IMR-90 (cell line): ENCODE measurements at regions not wholly inside any gene's neighbourhood (a gene's known extent, or its start where the extent isn't known, plus 50 kb on each side); places are given as distances from the start of the nearest gene placed in this dataset.

Experiments used
- ATAC-seq: fragments of 200-7000 bp; cut with Tn5 transposase; 2 replicates; pipeline ENCODE4 v1.9.1; 2020; ENCODE audit warnings: low read depth, mild to moderate bottlenecking, moderate library complexity
- BruUV-seq: library from RNA; stranded (reverse); fragments of 400-500 nt; replicated peaks from 2 replicates; lab custom pipeline; 2021; lab: Mats Ljungman, UMichigan
- CTCF ChIA-PET: fragments of 300-600 bp; formaldehyde crosslinking; extraction: SDS; loops from one replicate; lab custom pipeline; 2021; ENCODE audit warnings: antibody characterized with exemption; lab: Yijun Ruan, JAX
- POLR2A ChIA-PET: fragments of 300-600 bp; sonication (Branson Sonifier 250); formaldehyde crosslinking; loops from one replicate; lab custom pipeline; 2022; ENCODE audit warnings: antibody characterized with exemption; ENCODE audit not compliant: unreplicated experiment; lab: Charles Lee
- DNase-seq: peaks from one replicate; pipeline ENCODE4 v3.0.0; 2013
- H2AFZ ChIP-seq: replicated peaks from 2 replicates; pipeline ENCODE3; 2013; ENCODE audit warnings: low read length, mild to moderate bottlenecking; ENCODE audit not compliant: poor library complexity
- H2AK5ac ChIP-seq: 2 replicates; pipeline ENCODE4 v1.6.1; 2013; ENCODE audit warnings: low read depth, low read length, inconsistent platforms
- H2AK9ac ChIP-seq: replicated peaks from 2 replicates; pipeline ENCODE3; 2013; ENCODE audit warnings: mild to moderate bottlenecking, low read depth, low read length, moderate library complexity; ENCODE audit not compliant: poor library complexity
- H2BK120ac ChIP-seq: 2 replicates; pipeline ENCODE4 v1.6.1; 2013; ENCODE audit warnings: low read depth, low read length, inconsistent platforms
- H2BK15ac ChIP-seq: 3 replicates; pipeline ENCODE4 v1.6.1; 2013; ENCODE audit warnings: low read depth, low read length, inconsistent platforms
- H2BK20ac ChIP-seq: 2 replicates; pipeline ENCODE4 v1.6.1; 2013; ENCODE audit warnings: low read depth, mild to moderate bottlenecking, inconsistent platforms, low read length, moderate library complexity
- H2BK5ac ChIP-seq: 2 replicates; pipeline ENCODE4 v1.6.1; 2013; ENCODE audit warnings: mild to moderate bottlenecking, low read depth, low read length, inconsistent platforms; ENCODE audit not compliant: poor library complexity, severe bottlenecking
- H3K14ac ChIP-seq: replicated peaks from 2 replicates; pipeline ENCODE4 v1.6.1; 2013; ENCODE audit warnings: low read depth, low read length, inconsistent platforms
- H3K18ac ChIP-seq: 2 replicates; pipeline ENCODE4 v1.6.1; 2013; ENCODE audit warnings: low read depth, low read length, control low read depth
- H3K23ac ChIP-seq: 2 replicates; pipeline ENCODE4 v1.6.1; 2013; ENCODE audit warnings: low read depth, low read length, inconsistent platforms
- H3K27ac ChIP-seq: 2 replicates; pipeline ENCODE4 v1.5.1; 2013; ENCODE audit warnings: mild to moderate bottlenecking, control low read depth, low read length; ENCODE audit not compliant: insufficient read depth
- H3K27me3 ChIP-seq: 2 replicates; pipeline ENCODE4 v1.6.1; 2013; ENCODE audit warnings: low read length; ENCODE audit not compliant: control insufficient read depth, insufficient read depth
- H3K36me3 ChIP-seq: 2 replicates; pipeline ENCODE4 v1.6.1; 2013; ENCODE audit warnings: low read length, mixed read lengths; ENCODE audit not compliant: control insufficient read depth, insufficient read depth
- H3K4ac ChIP-seq: 2 replicates; pipeline ENCODE4 v1.6.1; 2013; ENCODE audit warnings: low read depth, low read length, inconsistent platforms
- H3K4me1 ChIP-seq: 2 replicates; pipeline ENCODE4 v1.6.1; 2013; ENCODE audit warnings: low read length, mixed read lengths; ENCODE audit not compliant: control insufficient read depth, insufficient read depth
- H3K4me2 ChIP-seq: 2 replicates; pipeline ENCODE4 v1.6.1; 2013; ENCODE audit warnings: low read depth, mild to moderate bottlenecking, control low read depth, low read length, moderate library complexity
- H3K4me3 ChIP-seq: 2 replicates; pipeline ENCODE4 v1.5.1; 2013; ENCODE audit warnings: low read depth, mild to moderate bottlenecking, control low read depth, low read length, moderate library complexity; ENCODE audit not compliant: insufficient read depth
- H3K56ac ChIP-seq: 2 replicates; pipeline ENCODE4 v1.6.1; 2013; ENCODE audit warnings: low read length, inconsistent platforms; ENCODE audit not compliant: insufficient read depth; ENCODE audit errors: extremely low read depth
- H3K79me1 ChIP-seq, 2 experiments: 2 replicates each; pipeline ENCODE4 v1.6.1; 2013; ENCODE audit warnings: low read length in 2 of 2, inconsistent platforms in 1 of 2, low read depth in 1 of 2
- H3K9ac ChIP-seq: 2 replicates; pipeline ENCODE4 v1.6.1; 2013; ENCODE audit warnings: low read depth, low read length, control low read depth
- H3K9me1 ChIP-seq: 2 replicates; pipeline ENCODE4 v1.6.1; 2013; ENCODE audit warnings: low read length, inconsistent platforms; ENCODE audit not compliant: insufficient read depth
- H3K9me3 ChIP-seq: 2 replicates; pipeline ENCODE4 v1.6.1; 2013; ENCODE audit warnings: low read length; ENCODE audit not compliant: control insufficient read depth, insufficient read depth
- H4K20me1 ChIP-seq: 2 replicates; pipeline ENCODE4 v1.6.1; 2013; ENCODE audit warnings: low read length, inconsistent platforms; ENCODE audit not compliant: insufficient read depth
- H4K5ac ChIP-seq: 2 replicates; pipeline ENCODE4 v1.6.1; 2013; ENCODE audit warnings: mild to moderate bottlenecking, low read depth, low read length, control low read depth
- H4K8ac ChIP-seq, 2 experiments: 2 replicates each; pipeline ENCODE4 v1.6.1; 2013; ENCODE audit warnings: low read depth in 2 of 2, low read length in 2 of 2, control low read depth in 1 of 2, inconsistent platforms in 1 of 2
- H4K91ac ChIP-seq: 2 replicates; pipeline ENCODE4 v1.6.1; 2013; ENCODE audit warnings: low read depth, low read length, inconsistent platforms; ENCODE audit not compliant: insufficient read depth
- BHLHE40 ChIP-seq: fragments of 150-350 bp; IDR thresholded peaks from 2 replicates; pipeline ENCODE4 v1.6.1; 2016; ENCODE audit warnings: mild to moderate bottlenecking, low read depth, low read length
- CEBPB ChIP-seq: IDR thresholded peaks from 2 replicates; pipeline ENCODE4 v1.6.1; 2012; ENCODE audit warnings: low read depth, low read length, improper control_type of control experiment
- CHD1 ChIP-seq: IDR thresholded peaks from 2 replicates; pipeline ENCODE4 v1.6.1; 2012; ENCODE audit warnings: low read depth, low read length, improper control_type of control experiment
- CTCF ChIP-seq: conservative IDR thresholded peaks from 2 replicates; pipeline ENCODE4 v1.5.1; 2012; ENCODE audit warnings: mild to moderate bottlenecking, low read depth, low read length, improper control_type of control experiment
- FOS ChIP-seq: fragments of 150-350 bp; IDR thresholded peaks from 2 replicates; pipeline ENCODE4 v1.6.1; 2016; ENCODE audit warnings: low read depth, low read length
- NFE2L2 ChIP-seq: fragments of 150-350 bp; IDR thresholded peaks from 2 replicates; pipeline ENCODE4 v1.6.1; 2016; ENCODE audit warnings: low read depth, mild to moderate bottlenecking, low read length
- RAD21 ChIP-seq: IDR thresholded peaks from 2 replicates; pipeline ENCODE4 v1.6.1; 2012; ENCODE audit warnings: low read length, improper control_type of control experiment
- RCOR1 ChIP-seq: IDR thresholded peaks from 2 replicates; pipeline ENCODE4 v1.6.1; 2012; ENCODE audit warnings: mild to moderate bottlenecking, low read length, improper control_type of control experiment; ENCODE audit not compliant: insufficient replicate concordance
- RFX5 ChIP-seq: IDR thresholded peaks from 2 replicates; pipeline ENCODE4 v1.8.0; 2012; ENCODE audit warnings: low read depth, mild to moderate bottlenecking, low read length, moderate library complexity
- SMC3 ChIP-seq: fragments of 150-350 bp; IDR thresholded peaks from 2 replicates; pipeline ENCODE4 v1.6.1; 2016; ENCODE audit warnings: low read depth, mild to moderate bottlenecking, antibody characterized with exemption, low read length, moderate library complexity
- USF2 ChIP-seq: fragments of 150-350 bp; IDR thresholded peaks from 2 replicates; pipeline ENCODE4 v1.6.1; 2017; ENCODE audit warnings: mild to moderate bottlenecking, antibody characterized with exemption, low read length, low read depth
- WGBS, 2 experiments: methylation state at CpG; one replicate each; pipeline versions ENCODE4 v1.1.5 to v1.1.7; 2013; ENCODE audit warnings: missing lambda C conversion rate in 2 of 2; ENCODE audit not compliant: insufficient read length in 1 of 2; ENCODE audit errors: extremely low coverage in 2 of 2; 5-methylcytosine and 5-hydroxymethylcytosine counted together
- dilution Hi-C: fragments of 300-500 bp; cut with HindIII; formaldehyde crosslinking; loops from one replicate; pipeline ENCODE4 v1.14.3; 2018; ENCODE audit warnings: low sequenced_read_pairs; ENCODE audit not compliant: unreplicated experiment
- in situ Hi-C: fragments of 300-500 bp; cut with MboI; formaldehyde crosslinking; loops from 3 replicates; pipeline ENCODE4 v1.14.3; 2019; ENCODE audit warnings: low sequenced_read_pairs, inconsistent platforms, mixed read lengths
- intact Hi-C: fragments of 100-400 bp; cut with micrococcal nuclease; formaldehyde crosslinking; loops from 2 replicates; pipeline ENCODE4 v1.10.0; 2022

- H2BK5ac ChIP-seq, result peak overlapping the region; percentile 98
- peak overlapping the region; percentile 63; the same call in 1 of the 2 replicates for H3K27ac ChIP-seq
- H3K14ac ChIP-seq, result peak overlapping the region; percentile 59
- in situ Hi-C loops (no loop called here), intact Hi-C loops (no loop called here), dilution Hi-C loops (no loop called here)
- H3K4me3 ChIP-seq, result no peak overlapping the region
- ATAC-seq, result peak; percentile 93
- H3K23ac ChIP-seq, result peak overlapping the region; percentile 75
- peak overlapping the region; percentile 24 for H3K56ac ChIP-seq
- peak; percentile 96 for DNase-seq
- H3K9me1 ChIP-seq, result 0 out of 2 replicates have a peak, but pooled peaks cover 5% of the 10 kb centered on the region
- peak overlapping the region in 1 of 2 experiments; percentile 80; a peak in 2 of 4 replicates for H4K8ac ChIP-seq
- H2BK20ac ChIP-seq, result peak overlapping the region; percentile 93; the same call in 1 of the 2 replicates
- H4K20me1 ChIP-seq, result no peaks in the 10 kb centered on the region
- TF ChIP-seq RFX5, result no peak
- peak; percentile 31 for TF ChIP-seq FOS
- peak; percentile 26; the same call in 1 of the 2 replicates for TF ChIP-seq CTCF
- TF ChIP-seq RAD21, result no peak
- TF ChIP-seq CHD1, result no peak
- TF ChIP-seq RCOR1, result peak; percentile 59
- peak; percentile 95 for TF ChIP-seq CEBPB
- TF ChIP-seq BHLHE40, result peak; percentile 28; the same call in 1 of the 2 replicates
- TF ChIP-seq NFE2L2, result no peak
- peak; percentile 30; the same call in 1 of the 2 replicates for TF ChIP-seq USF2
- TF ChIP-seq SMC3, result no peak
- H3K4me2 ChIP-seq, result no peak overlapping the region; the same call in 1 of the 2 replicates
- peak overlapping the region; percentile 41; the same call in 1 of the 2 replicates for H2AK5ac ChIP-seq
- peak overlapping the region; percentile 92 for H2BK120ac ChIP-seq
- H4K5ac ChIP-seq, result peak overlapping the region; percentile 87
- peaks cover 8% of the 10 kb centered on the region for H3K9me3 ChIP-seq
- ChIA-PET POLR2A (no interaction called here), CTCF (interaction anchor here (0.6 to 1.0 kb wide), 2 partner anchors 12 kb away, joined by 3 to 6 read pairs; no protein-coding TSS in a partner anchor)
- peaks cover 8% of the 10 kb centered on the region for H3K4me1 ChIP-seq
- H2BK15ac ChIP-seq, result peak overlapping the region; percentile 59; the same call in 2 of the 3 replicates
- no peak overlapping the region for H2AFZ ChIP-seq
- no peak overlapping the region for H3K9ac ChIP-seq
- H2AK9ac ChIP-seq, result no peak overlapping the region
- no peaks in the 10 kb centered on the region for H3K36me3 ChIP-seq
- H4K91ac ChIP-seq, result peak overlapping the region; percentile 46; the same call in 1 of the 2 replicates
- WGBS, 2 experiments, result no CpG with 5 or more reads among the region's 7 CpGs
- H3K79me1 ChIP-seq, result no peaks in the 10 kb centered on the region
- peak overlapping the region; percentile 92 for H3K18ac ChIP-seq
- H3K27me3 ChIP-seq, result peaks cover 11% of the 10 kb centered on the region; the same call in 1 of the 2 replicates
- BruUV-seq, result no TSS peak
- H3K4ac ChIP-seq, result peak overlapping the region; percentile 85
Measured at GRCh38 chr10:69703766-69704630, 74.0 kb downstream of the FAM241B start.
